22Rv1 (cell line): ENCODE measurements at regions not wholly inside any gene's neighbourhood (a gene's known extent, or its start where the extent isn't known, plus 50 kb on each side); places are given as distances from the start of the nearest gene placed in this dataset.

Source experiments
- H3K27ac ChIP-seq: fragments of 450-650 bp; 2 replicates; pipeline ENCODE4 v1.5.1; 2017
- CTCF ChIP-seq: fragments of 450-650 bp; IDR thresholded peaks from 2 replicates; pipeline ENCODE4 v1.5.1; 2017; ENCODE audit warnings: mild to moderate bottlenecking
- ZFX ChIP-seq: fragments of 450-650 bp; IDR thresholded peaks from 2 replicates; pipeline ENCODE4 v1.6.1; 2017; ENCODE audit warnings: antibody characterized with exemption, borderline replicate concordance

GRCh38 chr4:187586892-187587291 lies 408.7 kb upstream of the ZFP42 start:
- TF ChIP-seq CTCF (no peak), ZFX (no peak)

GRCh38 chr4:187598196-187598595 lies 397.4 kb upstream of the ZFP42 start:
- H3K27ac ChIP-seq: no peak overlapping the region
- TF ChIP-seq ZFX: no peak
- TF ChIP-seq CTCF: no peak

More at GRCh38 chr4:187586892-187587291, 408.7 kb upstream of the ZFP42 start:
- H3K27ac ChIP-seq: no peak overlapping the region

GRCh38 chr4:187602339-187603092 lies 393.1 kb upstream of the ZFP42 start:
- H3K27ac ChIP-seq: no peak overlapping the region
- no peak for TF ChIP-seq ZFX
- no peak for TF ChIP-seq CTCF

GRCh38 chr4:187603093-187604025 lies 392.2 kb upstream of the ZFP42 start:
- H3K27ac ChIP-seq: no peak overlapping the region
- no peak for TF ChIP-seq ZFX
- no peak for TF ChIP-seq CTCF

GRCh38 chr4:187604984-187605383 lies 390.6 kb upstream of the ZFP42 start:
- H3K27ac ChIP-seq: no peak overlapping the region
- TF ChIP-seq CTCF (no peak), ZFX (no peak)

- TF ChIP-seq ZFX (no peak), CTCF (peak; percentile 89)
- H3K27ac ChIP-seq: no peak overlapping the region
Observed at GRCh38 chr4:187606581-187606980, 389.0 kb upstream of the ZFP42 start.
